Kidney capillary endothelial cell (primary cell): ENCODE measurements at regions not wholly inside any gene's neighbourhood (a gene's known extent, or its start where the extent isn't known, plus 50 kb on each side); places are given as distances from the start of the nearest gene placed in this dataset.

Source experiments
- DNase-seq: peaks from one replicate; pipeline ENCODE4 v3.0.0-alpha.2; 2018; ENCODE audit warnings: low spot score

DNA sequence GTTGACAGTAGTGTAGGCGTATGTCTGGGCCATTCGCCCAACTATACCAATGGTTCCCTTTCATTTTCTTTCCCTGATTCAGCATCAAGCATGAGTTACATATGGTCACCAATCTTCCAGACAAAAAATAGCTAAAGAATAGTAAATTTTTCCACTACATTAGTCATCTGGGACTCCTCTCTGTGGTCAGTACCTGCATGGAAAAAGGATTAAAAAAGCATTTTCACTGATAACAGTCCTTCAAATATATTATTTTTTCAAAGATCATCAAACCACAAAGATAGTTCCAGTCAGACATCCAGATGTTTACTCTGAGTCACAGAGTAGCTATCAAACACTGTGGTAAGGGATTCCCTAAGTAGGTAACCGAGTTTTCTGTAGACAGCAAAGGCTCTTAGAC is 302.6 kb upstream of the SEMA3D start:
- DNase-seq = no peak

DNA sequence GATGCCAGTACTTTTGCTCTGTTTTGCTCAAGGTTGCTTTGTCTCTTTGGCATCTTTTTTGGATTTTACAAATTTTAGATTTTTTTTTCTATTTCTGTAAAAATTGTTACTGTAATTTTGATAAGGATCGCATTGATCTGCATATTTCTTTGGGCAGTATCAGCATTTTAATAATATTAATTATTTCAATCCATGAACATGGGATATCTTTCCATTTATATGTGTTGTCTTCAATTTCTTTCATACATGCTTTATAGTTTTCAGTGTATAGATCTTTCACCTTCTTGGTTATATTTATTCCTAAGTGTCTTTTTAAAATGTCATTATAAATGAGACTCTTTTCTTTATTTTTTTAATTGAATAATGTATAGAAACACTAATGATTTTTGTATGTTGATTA is 301.6 kb upstream of the SEMA3D start:
- DNase-seq = no peak

DNA sequence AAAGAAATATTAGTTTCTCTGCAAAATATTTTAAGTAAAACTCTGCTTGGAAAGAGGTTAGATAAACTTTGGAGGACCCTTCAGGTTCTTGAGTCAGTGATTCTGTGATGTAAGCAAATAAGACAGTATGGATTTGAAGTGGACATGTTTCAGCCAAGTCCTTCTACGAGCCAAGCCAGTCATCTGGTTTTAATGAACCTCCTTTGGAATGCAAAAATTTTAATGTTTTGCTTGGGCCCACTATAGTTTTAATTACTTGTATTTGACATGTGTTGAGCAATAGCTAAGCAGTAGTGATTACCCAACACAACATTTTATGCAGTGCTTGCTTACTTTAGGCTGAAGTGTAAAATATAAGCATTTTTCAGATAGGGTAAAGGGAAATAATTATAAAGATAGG is 296.3 kb upstream of the SEMA3D start:
- DNase-seq = no peak

DNA sequence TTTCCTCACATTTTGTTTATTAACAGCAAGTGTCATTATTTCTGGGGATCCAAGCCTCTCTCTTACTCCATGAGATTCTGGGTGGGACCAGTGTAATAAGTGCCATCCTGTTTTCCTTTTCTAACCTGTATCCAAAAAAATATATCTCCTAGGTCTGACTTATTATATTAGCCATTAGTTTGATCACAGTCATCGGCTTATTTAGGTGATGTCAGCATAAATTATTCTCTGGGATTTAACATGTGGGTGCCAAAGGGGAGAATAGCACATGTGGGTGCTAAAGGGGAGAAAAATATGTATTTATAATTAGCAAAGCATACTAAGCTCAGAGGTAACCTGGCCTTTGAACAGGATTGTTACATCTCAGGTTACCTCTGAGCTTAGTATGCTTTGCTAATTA is 293.8 kb upstream of the SEMA3D start:
- DNase-seq = no peak

DNA sequence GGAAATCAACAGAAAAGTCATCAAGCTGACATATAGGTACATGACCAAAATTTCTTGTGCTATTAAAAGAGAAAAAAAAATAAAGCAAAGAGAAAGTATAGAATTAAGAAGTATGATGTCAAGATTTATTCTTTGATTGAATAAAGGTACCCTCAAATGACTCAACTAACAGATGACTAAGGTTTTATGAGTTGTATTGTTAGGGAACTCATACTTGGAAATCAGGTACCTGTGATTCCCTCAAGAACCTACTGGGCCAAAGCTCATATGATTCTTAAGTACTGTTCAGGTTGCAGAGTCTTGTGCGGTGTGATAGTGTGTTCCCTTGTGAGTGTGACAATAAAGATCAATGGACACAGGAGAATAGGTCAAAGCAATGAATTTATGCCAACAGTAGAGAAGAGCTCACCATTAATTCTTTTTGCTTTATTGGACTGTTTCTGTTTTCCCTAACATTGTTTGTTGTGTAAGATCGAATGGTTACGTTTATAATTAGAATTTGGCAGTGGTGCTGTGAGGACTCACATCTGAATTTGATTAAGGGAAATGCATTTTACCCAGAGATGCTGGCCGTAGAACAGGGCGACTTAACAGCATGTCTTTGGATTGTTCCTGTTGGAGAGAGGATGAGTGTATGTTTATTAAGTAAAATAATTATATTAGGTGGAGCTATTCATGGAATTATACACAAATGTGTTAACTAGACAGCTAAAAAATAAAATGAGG is 293.2 kb upstream of the SEMA3D start:
- no peak for DNase-seq

DNA sequence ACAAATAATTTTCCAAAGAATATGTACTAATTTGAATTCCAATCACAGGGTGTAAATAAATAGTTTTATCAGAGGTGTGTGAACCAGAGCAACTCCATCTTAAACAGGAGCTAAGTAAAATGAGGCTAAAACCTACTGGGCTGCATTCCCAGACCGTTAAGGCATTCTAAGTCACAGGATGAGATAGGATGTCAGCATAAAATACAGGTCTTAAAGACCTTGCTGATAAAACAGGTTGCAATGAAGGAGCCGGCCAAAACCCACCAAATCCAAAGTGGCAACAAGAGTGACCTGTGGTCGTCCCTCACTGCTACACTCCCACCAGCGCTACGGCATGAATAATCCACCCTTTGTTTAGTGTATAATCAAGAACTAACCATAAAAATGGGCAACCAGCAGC is 291.7 kb upstream of the SEMA3D start:
- no peak for DNase-seq

DNA sequence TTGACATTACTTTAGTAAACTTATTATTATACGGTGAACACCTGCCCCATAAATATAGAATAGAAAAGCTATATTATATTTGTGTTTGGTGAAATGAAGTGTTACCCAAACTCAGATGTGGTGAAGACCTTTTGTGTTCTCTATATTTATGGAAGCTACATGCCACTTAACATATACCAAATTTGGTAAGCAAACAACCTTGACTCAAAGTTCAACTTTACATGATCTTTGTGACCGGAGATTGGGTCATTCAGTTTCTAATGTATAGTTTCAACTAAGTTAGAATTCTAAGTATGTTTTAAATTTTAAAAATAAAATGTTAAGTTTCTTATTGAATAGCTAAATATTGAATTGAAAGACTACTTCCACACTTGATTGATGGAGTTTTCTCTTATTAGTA is 288.6 kb upstream of the SEMA3D start:
- no peak for DNase-seq

DNA sequence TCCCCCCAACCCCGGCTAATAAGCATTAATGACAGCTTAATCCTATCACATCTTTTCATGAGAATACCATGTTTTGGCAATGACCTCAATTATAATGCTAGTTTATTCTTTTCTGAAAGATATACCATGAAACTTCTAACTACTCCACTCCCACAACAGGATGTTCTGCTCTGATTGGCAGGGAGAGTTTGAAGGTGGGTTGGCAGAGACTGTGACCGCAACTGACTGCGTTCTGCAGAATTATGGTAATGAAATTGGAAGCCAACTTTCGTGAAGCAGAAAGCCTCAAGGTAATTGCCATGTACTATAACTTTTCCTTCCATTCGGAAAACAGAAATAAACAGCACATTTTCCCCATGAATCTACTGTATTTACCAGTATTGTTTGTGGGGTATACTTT is 288.2 kb upstream of the SEMA3D start:
- DNase-seq = no peak

DNA sequence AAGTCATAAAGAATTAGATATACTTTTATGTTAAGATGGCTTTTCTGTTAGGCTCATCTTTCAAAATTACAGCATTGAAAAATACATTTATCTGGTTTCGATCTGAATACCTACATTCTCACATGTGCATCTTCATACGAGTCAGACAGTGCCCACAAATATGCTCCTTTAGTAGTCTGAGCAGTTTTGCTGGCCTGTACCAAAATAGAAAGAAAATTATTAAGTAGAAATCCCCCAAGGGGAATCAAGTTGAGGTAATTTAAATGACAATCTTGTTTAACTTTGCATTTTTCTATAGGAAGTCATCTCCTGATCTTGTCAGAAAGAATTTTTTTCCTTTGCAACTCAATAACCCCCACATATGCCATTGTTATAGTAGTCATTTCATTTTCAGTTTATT is 287.4 kb upstream of the SEMA3D start:
- DNase-seq = no peak

DNA sequence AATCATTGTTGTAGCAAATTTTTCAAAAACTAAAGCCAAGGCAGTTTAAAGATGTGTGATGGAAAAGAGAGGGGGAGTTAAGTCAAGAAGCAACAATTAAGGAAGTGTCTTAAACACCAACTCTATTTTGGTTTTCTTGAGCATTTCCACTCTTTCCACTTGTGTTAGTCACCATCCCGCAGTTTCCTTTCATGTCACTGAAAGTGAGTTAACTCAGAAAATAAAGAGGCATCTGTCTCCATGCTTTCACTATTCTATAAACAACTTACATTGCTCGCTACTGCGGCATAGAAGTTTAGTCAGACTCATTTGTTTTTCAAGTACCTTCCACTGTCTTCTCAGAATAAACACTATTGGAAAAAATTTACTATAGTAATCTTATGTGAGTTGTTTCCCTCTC is 284.9 kb upstream of the SEMA3D start:
- DNase-seq = no peak

DNA sequence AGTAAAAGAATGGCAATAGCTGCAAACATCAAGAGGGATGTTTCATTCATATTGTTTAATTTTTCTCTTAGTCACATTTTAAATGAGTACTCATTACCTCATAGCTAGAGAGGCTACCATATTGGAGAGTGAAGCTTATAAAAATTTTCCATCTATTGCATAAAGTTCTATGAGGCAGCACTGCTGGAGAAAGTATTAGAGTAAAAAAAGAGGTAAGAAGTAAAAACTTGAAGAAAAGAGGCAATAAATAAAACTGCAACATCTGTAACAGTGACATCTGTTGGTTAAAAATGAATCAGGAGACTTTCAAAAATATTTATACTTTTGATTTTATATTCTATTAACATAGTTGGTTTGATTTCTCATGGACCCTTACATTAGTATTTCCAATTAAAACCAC is 284.5 kb upstream of the SEMA3D start:
- no peak for DNase-seq

DNA sequence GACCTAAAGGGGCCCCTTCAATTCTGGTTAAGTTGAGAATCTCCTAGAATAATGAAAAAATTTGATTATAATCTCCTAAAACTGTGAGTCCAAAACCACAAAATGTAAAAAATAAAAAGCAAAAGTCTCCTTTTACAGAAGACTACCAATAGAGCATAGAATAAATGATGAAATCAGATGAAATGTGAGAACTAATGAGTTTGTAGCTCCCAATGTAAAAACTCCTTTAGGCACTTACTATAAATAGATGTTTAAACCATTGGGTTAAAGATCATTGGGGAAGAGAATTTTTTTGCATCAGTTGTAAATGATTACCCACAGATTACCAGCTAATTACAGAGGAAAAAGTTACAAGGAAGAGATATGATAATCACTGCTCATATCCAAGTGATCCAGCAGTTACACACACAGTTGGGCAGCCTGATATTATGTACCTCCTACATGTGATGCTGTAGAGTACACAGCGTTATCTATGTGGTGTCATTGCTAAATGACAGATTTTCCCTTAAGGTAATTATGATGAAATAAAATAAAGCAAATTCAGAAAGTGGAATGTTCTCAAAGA is 282.7 kb upstream of the SEMA3D start:
- DNase-seq = no peak

DNA sequence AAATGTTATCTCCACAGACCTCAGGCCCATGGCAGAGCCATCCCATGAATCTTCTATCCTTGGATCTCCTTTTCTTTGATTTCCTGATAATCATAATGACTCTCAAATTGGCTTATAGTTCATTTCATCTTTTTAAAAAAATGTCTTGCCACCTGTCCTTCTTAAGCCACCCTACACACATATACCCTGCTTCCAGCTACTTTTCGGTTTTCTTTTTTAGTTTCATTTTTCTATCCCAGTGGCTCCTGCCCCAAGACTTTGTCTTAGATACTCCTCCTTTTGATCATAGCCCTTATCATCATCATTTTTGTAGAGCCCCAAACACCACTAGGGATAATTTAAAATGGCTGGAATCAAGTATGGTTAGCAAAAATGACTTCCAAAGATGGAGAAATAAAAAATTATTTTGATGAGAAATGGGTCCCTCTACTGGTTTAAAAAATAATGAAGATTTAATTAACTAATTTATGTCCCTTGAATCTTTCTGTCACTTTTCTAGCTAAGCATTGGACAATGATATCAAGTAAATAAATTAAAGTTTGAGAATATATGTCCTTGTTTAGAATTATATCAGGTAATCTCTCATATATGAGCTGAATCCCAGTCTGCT is 277.3 kb upstream of the SEMA3D start:
- peak; percentile 4 for DNase-seq

DNA sequence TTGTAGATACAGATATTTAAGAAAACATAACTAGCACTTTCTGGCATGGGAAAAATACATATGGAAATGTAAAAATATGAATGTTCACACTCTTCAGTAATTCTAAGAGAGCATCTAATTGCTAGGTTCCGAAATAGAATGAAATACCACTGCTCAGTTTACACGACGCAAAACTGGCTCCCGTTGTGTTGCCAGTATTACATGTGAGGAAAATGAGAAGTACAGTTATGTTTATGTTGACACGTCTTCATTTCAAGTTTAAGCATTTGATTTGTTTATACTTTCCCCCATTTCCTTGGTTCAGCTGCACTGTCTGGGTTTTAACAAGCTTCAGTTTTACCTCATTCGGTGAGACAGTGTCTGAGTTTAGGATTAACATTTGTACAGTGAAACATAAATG is 275.8 kb upstream of the SEMA3D start:
- no peak for DNase-seq

DNA sequence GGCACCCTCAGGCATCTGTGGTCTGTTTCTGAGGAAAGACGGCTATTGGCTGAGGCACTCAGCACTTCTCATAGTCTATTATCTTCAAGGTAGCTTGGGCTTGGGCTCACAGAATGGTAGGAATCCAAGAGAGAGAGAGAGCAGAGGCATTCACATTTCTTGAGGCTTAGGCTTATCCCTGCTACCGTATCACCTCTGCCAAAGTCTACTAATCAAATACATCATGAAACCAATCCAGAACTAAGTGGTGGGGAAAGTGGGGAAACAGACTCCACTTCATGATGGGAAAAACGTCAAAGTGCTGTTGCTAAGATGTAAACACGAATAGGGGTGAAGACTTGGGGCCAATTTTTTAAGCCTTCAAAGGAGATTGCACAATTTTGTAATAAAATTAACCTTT is 271.1 kb upstream of the SEMA3D start:
- DNase-seq = no peak

DNA sequence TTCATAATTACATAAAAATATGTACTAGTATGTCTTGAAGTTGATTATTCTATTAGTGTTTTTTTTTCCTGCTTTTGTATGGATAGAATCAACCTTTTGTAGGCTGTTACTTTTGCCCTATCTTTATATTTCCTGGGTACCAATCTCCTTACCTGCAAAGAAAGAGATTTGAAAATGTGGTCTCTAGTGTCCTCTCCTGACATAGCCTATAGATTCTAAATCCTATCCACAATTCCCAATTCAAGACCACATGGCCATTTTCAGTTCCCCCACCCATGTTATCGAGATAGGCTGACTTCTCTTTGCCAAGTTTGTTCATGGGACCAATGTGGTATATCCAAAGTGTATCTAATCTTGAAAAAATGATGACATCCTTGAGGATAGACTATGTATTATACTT is 269.4 kb upstream of the SEMA3D start:
- DNase-seq = no peak

DNA sequence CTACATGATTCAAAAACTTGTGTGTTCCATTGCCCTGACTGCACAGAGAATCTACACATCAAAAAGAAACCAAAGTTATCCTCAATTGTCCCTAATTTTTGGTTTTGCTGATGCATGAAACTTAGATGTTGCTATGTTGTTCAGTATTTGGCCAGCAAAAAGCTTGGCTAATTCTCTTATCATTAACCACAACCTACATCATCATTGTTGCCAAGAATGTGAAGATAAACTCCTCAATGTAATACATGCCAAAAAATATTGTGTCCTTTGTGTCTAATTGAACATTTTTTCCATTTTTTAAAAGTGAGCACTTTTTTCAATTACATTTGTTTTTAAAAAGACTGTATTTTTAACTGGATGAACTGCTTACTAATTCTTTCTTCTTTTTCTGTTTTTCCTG is 268.0 kb upstream of the SEMA3D start:
- no peak for DNase-seq

DNA sequence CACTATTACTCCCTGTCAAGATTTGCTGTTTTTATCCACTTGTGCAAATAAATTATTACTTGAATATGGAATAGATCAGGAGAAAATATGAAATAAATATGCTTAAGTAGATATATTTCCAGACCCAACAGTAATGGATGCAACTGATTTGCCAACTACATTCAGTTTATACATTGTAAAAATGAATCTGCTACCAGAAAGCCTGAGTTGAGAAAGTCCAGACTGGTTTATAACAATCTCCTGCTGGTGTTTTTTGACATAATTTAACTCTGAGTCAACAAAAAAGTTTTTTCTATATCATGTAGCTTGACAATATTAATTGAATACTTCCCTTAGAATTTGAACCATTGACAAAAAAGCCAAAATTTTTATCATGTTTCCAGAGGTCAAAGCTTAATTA is 265.8 kb upstream of the SEMA3D start:
- no peak for DNase-seq

DNA sequence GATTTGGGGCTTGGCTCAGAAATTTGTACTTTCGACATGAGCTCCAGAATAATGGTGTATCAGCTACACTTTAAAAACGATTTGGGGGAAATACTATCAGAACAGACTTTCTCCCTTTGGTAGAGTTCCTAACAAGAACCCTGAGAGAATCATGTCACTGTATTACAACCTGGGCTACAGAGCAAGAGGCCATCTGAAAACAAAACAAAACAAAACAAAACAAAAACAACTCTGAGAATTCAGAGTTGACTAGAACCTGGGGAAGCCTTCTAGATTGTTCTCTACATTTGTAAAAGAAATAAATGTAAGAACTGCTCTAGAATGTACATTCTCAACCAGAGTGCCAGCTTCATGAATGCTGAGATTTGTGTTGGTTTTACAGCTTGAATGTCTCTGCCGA is 262.6 kb upstream of the SEMA3D start:
- no peak for DNase-seq

DNA sequence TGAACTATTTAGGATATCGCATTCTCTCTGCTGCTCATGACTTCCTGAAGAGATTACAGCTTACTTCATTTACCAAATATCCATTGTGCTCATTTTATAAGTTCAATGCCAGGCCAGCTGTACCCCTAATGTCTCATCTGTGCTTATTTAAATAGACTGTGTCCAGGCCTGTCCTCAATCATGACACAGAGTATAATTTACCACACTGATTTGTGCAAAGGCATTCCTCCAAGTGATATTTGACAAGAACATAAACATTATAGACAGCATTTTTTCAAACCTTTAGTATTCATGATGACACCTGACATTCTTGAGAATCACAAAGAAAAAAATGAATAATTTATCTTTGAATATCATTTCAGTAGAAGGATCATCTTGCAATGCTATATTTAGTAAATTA is 260.1 kb upstream of the SEMA3D start:
- no peak for DNase-seq

DNA sequence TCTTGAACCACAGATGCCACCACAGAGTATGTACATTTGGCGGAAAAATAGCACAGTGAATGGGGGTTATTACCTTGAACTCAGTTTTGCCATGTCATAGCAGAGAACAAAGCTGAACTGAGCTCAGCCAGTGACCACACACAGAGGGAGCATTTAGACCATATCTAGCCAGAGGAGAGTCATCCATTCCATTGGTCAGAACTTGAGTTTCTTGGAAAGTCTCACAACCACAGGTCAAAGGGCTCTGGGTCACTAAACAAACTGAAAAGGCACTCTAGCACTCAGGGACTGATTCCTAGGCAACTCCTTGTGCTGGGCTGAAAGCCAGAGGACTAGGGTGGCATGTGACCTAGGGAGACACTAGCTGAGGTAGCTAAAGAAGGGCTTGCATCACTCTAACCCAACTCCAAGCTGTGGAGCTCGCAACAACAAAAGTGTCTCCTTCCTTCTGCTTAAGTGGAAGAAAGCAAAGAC is 239.7 kb upstream of the SEMA3D start:
- no peak for DNase-seq

DNA sequence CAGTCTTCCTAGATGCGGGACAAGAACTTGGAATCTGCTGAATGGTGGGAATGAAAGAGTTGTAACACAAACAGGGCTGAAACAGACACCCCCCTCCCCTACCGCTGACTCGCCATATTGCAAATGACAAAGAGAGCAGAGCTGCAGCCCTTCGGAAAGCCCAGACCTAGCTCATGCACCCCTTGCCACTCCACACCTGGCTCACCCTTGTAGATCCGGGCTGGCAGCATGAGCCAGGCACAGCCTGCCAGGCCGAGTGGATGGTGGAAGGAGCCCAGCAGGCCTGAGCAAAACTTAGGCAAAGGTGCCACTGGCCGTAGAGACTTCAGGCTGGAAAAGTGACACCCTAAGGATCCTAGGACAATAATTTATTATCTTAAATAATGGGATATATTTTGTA is 237.4 kb upstream of the SEMA3D start:
- no peak for DNase-seq

DNA sequence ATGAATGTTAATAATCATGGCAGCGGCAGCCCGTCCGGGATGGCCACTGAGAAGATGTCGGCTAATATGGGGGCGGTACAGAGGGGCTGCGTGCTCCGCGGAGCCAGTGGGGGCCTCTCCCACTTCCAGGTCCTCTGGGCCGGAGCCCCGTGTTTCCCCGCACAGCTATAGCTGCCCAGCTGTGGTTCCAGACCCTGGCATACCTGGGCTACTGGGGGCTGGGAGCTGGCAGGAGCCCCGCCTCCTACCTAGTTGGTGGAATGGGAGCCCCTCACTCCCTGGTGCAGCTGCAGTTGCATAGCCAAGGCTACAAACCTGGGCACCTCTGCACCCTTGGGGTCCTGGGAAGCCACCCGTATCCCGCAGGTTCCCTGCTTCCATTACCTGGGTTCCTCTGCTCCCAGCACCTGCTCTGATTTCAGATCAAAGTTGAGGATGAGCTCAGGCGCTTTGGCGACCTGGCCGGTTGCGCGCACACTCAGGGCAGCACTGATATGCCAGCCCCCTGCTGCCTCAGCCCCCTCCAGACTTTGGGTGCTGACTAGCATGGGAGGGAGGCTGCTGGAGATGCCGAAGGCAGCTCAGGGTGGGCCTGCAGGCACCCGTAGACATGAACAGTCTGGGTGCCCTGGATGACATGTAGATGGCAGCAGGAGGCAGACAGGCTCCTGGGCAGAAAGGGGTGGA is 236.5 kb upstream of the SEMA3D start:
- DNase-seq = no peak
